H9 (cell line): ENCODE measurements at regions not wholly inside any gene's neighbourhood (a gene's known extent, or its start where the extent isn't known, plus 50 kb on each side); places are given as distances from the start of the nearest gene placed in this dataset.

Experiments
- DNase-seq: peaks from one replicate; pipeline ENCODE4 v3.0.0-alpha.2; 2017
- H2AFZ ChIP-seq: one replicate; pipeline ENCODE4 v1.6.1; 2013; ENCODE audit warnings: mild to moderate bottlenecking, low read length, control low read depth, moderate library complexity
- H2AK5ac ChIP-seq: 2 replicates; pipeline ENCODE4 v1.6.1; 2013; ENCODE audit warnings: low read length, control low read depth, mixed read lengths; ENCODE audit not compliant: insufficient read length
- H2BK120ac ChIP-seq: one replicate; pipeline ENCODE4 v1.6.1; 2013; ENCODE audit warnings: low read depth, mild to moderate bottlenecking, low read length, control low read depth, inconsistent platforms; ENCODE audit not compliant: poor library complexity, severe bottlenecking
- H2BK12ac ChIP-seq: 2 replicates; pipeline ENCODE4 v1.6.1; 2013; ENCODE audit warnings: low read length, control low read depth, mixed read lengths, low read depth; ENCODE audit not compliant: insufficient read length
- H2BK15ac ChIP-seq: 2 replicates; pipeline ENCODE4 v1.6.1; 2013; ENCODE audit warnings: low read depth, low read length, control low read depth
- H2BK20ac ChIP-seq: one replicate; pipeline ENCODE4 v1.6.1; 2013; ENCODE audit warnings: low read depth, mild to moderate bottlenecking, low read length, control low read depth, inconsistent platforms; ENCODE audit not compliant: poor library complexity, severe bottlenecking
- H2BK5ac ChIP-seq: 2 replicates; pipeline ENCODE4 v1.6.1; 2013; ENCODE audit warnings: low read length, control low read depth, mixed read lengths; ENCODE audit not compliant: insufficient read length
- H3K14ac ChIP-seq: 2 replicates; pipeline ENCODE4 v1.6.1; 2013; ENCODE audit warnings: low read length, control low read depth; ENCODE audit not compliant: insufficient read depth
- H3K18ac ChIP-seq: 2 replicates; pipeline ENCODE4 v1.6.1; 2013; ENCODE audit warnings: low read depth, mild to moderate bottlenecking, mixed read lengths, low read length, control low read depth; ENCODE audit not compliant: insufficient read length
- H3K23ac ChIP-seq: 2 replicates; pipeline ENCODE4 v1.6.1; 2013; ENCODE audit warnings: low read length, control low read depth, mixed read lengths, low read depth; ENCODE audit not compliant: insufficient read length
- H3K23me2 ChIP-seq: 2 replicates; pipeline ENCODE4 v1.6.1; 2013; ENCODE audit warnings: low read depth, mild to moderate bottlenecking, mixed read lengths, low read length, control low read depth; ENCODE audit not compliant: insufficient read length, poor library complexity, severe bottlenecking
- H3K27ac ChIP-seq: 2 replicates; pipeline ENCODE4 v1.5.1; 2013; ENCODE audit warnings: low read length, control low read depth, mixed read lengths, low read depth; ENCODE audit not compliant: insufficient read length
- H3K27me3 ChIP-seq: 2 replicates; pipeline ENCODE4 v1.6.1; 2013; ENCODE audit warnings: low read length, control low read depth, inconsistent platforms; ENCODE audit not compliant: insufficient read depth
- H3K4ac ChIP-seq: 2 replicates; pipeline ENCODE4 v1.6.1; 2013; ENCODE audit warnings: low read depth, mild to moderate bottlenecking, control low read depth, inconsistent platforms, low read length, moderate library complexity
- H3K4me1 ChIP-seq: 2 replicates; pipeline ENCODE4 v1.6.1; 2013; ENCODE audit warnings: low read length, control low read depth, inconsistent platforms; ENCODE audit not compliant: insufficient read depth
- H3K4me2 ChIP-seq: 2 replicates; pipeline ENCODE4 v1.6.1; 2013; ENCODE audit warnings: low read length, control low read depth, mixed read lengths; ENCODE audit not compliant: insufficient read length, insufficient read depth
- H3K56ac ChIP-seq: 2 replicates; pipeline ENCODE4 v1.6.1; 2013; ENCODE audit warnings: low read depth, mild to moderate bottlenecking, mixed read lengths, low read length, control low read depth; ENCODE audit not compliant: insufficient read length
- H3K79me1 ChIP-seq: 2 replicates; pipeline ENCODE4 v1.6.1; 2013; ENCODE audit warnings: low read depth, mild to moderate bottlenecking, moderate library complexity, low read length, control low read depth, inconsistent platforms; ENCODE audit not compliant: insufficient read depth, poor library complexity, severe bottlenecking
- H3K79me2 ChIP-seq: 2 replicates; pipeline ENCODE4 v1.6.1; 2013; ENCODE audit warnings: low read length, control low read depth, inconsistent platforms; ENCODE audit not compliant: insufficient read depth
- H3K9ac ChIP-seq: 2 replicates; pipeline ENCODE4 v1.6.1; 2013; ENCODE audit warnings: low read length, control low read depth, mixed read lengths; ENCODE audit not compliant: insufficient read length; ENCODE audit errors: extremely low read depth
- H3K9me3 ChIP-seq: one replicate; pipeline ENCODE4 v1.6.1; 2013; ENCODE audit warnings: low read depth, low read length, inconsistent platforms; ENCODE audit not compliant: control insufficient read depth
- H3T11ph ChIP-seq: one replicate; pipeline ENCODE4 v1.6.1; 2013; ENCODE audit warnings: mild to moderate bottlenecking, low read length, control low read depth, inconsistent platforms
- H4K20me1 ChIP-seq: one replicate; pipeline ENCODE4 v1.6.1; 2013; ENCODE audit not compliant: control insufficient read depth, insufficient read length, insufficient read depth
- H4K5ac ChIP-seq: 2 replicates; pipeline ENCODE4 v1.6.1; 2013; ENCODE audit warnings: low read depth, mild to moderate bottlenecking, mixed read lengths, low read length, control low read depth; ENCODE audit not compliant: insufficient read length
- H4K8ac ChIP-seq: replicated peaks from 2 replicates; pipeline ENCODE4 v1.6.1; 2013; ENCODE audit warnings: low read length, control low read depth, mixed read lengths, low read depth; ENCODE audit not compliant: insufficient read length
- H4K91ac ChIP-seq: 2 replicates; pipeline ENCODE4 v1.6.1; 2013; ENCODE audit warnings: low read depth, mild to moderate bottlenecking, moderate library complexity, mixed read lengths, low read length, control low read depth; ENCODE audit not compliant: insufficient read length
- H3K27ac Mint-ChIP-seq, 3 experiments: 2 replicates in 2 of 3; 3 replicates in 1 of 3; pipeline ENCODE4 v1.8.0; 2020 to 2021; ENCODE audit warnings: mixed read lengths in 3 of 3, mild to moderate bottlenecking in 1 of 3, moderate library complexity in 1 of 3
- H3K27me3 Mint-ChIP-seq: 2 replicates; pipeline ENCODE4 v1.8.0; 2021; ENCODE audit warnings: low read depth, mild to moderate bottlenecking, moderate library complexity, mixed read lengths
- H3K36me3 Mint-ChIP-seq, 3 experiments: 2 replicates in 2 of 3; 3 replicates in 1 of 3; pipeline ENCODE4 v1.8.0; 2020 to 2021; ENCODE audit warnings: low read depth in 3 of 3, mixed read lengths in 3 of 3; ENCODE audit not compliant: insufficient read depth in 1 of 3
- H3K4me1 Mint-ChIP-seq, 2 experiments: 2 replicates each; pipeline ENCODE4 v1.8.0; 2020; ENCODE audit warnings: mixed read lengths in 2 of 2
- H3K4me3 Mint-ChIP-seq, 2 experiments: 2 replicates in 1 of 2; 3 replicates in 1 of 2; pipeline ENCODE4 v1.8.0; 2020 to 2021; ENCODE audit warnings: mild to moderate bottlenecking in 2 of 2, mixed read lengths in 2 of 2, moderate library complexity in 1 of 2
- H3K9me3 Mint-ChIP-seq, 2 experiments: 2 replicates in 1 of 2; 3 replicates in 1 of 2; pipeline ENCODE4 v1.8.0; 2020; ENCODE audit warnings: mild to moderate bottlenecking in 2 of 2, mixed read lengths in 2 of 2, moderate library complexity in 1 of 2
- WGBS: extraction: QIAGEN DNeasy Blood & Tissue Kit; methylation state at CpG from one replicate; pipeline ENCODE4 v1.1.7; 2013; ENCODE audit warnings: missing lambda C conversion rate, low lambda C conversion rate, mixed read lengths; ENCODE audit not compliant: insufficient read length; ENCODE audit errors: extremely low coverage; 5-methylcytosine and 5-hydroxymethylcytosine counted together
- TF ChIP-seq, protein P1 (sequence below): fragments of 200-600 bp; sonication (generic); conservative IDR thresholded peaks from 3 replicates; pipeline ENCODE4 v1.8.0; 2021; ENCODE audit warnings: antibody characterized with exemption, mild to moderate bottlenecking

DNA sequence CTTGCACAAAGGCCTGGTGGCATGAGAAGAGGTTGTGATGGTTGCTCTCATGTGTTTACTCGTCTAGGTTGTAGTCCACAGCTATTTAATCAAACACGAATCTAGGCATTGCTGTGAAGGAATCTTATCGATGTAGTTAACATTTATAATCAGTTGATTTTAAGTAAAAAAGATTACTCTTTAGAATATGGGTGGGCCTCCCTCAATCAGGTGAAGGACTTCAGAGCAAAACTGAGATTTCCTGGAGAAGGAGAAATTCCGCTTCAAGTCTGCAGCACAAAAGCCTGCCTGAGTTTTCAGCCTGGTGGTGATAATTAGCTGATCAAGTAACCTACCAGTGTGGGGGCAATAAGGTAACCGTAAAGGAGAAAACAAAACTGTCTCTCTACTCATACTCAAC, 523.6 kb downstream of the GRIN2A start:
- no peak overlapping the region for H2AK5ac ChIP-seq
- DNase-seq = no peak
- H2BK12ac ChIP-seq = no peak overlapping the region
- H2BK15ac ChIP-seq = no peak overlapping the region
- H3K79me1 ChIP-seq = no peaks in the 10 kb centered on the region
- TF ChIP-seq, protein P1, sequence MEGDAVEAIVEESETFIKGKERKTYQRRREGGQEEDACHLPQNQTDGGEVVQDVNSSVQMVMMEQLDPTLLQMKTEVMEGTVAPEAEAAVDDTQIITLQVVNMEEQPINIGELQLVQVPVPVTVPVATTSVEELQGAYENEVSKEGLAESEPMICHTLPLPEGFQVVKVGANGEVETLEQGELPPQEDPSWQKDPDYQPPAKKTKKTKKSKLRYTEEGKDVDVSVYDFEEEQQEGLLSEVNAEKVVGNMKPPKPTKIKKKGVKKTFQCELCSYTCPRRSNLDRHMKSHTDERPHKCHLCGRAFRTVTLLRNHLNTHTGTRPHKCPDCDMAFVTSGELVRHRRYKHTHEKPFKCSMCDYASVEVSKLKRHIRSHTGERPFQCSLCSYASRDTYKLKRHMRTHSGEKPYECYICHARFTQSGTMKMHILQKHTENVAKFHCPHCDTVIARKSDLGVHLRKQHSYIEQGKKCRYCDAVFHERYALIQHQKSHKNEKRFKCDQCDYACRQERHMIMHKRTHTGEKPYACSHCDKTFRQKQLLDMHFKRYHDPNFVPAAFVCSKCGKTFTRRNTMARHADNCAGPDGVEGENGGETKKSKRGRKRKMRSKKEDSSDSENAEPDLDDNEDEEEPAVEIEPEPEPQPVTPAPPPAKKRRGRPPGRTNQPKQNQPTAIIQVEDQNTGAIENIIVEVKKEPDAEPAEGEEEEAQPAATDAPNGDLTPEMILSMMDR = no peak
- H4K5ac ChIP-seq = no peak overlapping the region
- Mint-ChIP-seq H3K9me3 (no peaks in the 10 kb centered on the region; a peak in 1 of 5 replicates), H3K27ac (no peak overlapping the region), H3K4me1 (peaks cover 31 to 39% of the 10 kb centered on the region in 2 experiments), H3K4me3 (no peak overlapping the region), H3K27me3 (no peaks in the 10 kb centered on the region), H3K36me3 (peaks cover 0 to 4% (median 0%) of the 10 kb centered on the region in 3 experiments; a peak in 2 of 7 replicates)
- no peak overlapping the region for H2BK120ac ChIP-seq
- no peaks in the 10 kb centered on the region for H4K20me1 ChIP-seq
- H3K4ac ChIP-seq = no peak overlapping the region
- no peak overlapping the region for H3K23ac ChIP-seq
- no peak overlapping the region for H3K56ac ChIP-seq
- no peaks in the 10 kb centered on the region for H3K27me3 ChIP-seq
- no peak overlapping the region for H2AFZ ChIP-seq
- H3K9ac ChIP-seq = no peak overlapping the region
- no peak overlapping the region for H3K18ac ChIP-seq
- H3K4me2 ChIP-seq = no peak overlapping the region
- no peak overlapping the region for H3T11ph ChIP-seq
- H4K91ac ChIP-seq = no peak overlapping the region
- no peak overlapping the region for H3K14ac ChIP-seq
- no peaks in the 10 kb centered on the region for H3K23me2 ChIP-seq
- H3K4me1 ChIP-seq = peaks cover 18% of the 10 kb centered on the region; the same call in 1 of the 2 replicates
- H3K9me3 ChIP-seq = no peaks in the 10 kb centered on the region
- H2BK5ac ChIP-seq = no peak overlapping the region
- WGBS = no CpG with 5 or more reads among the region's 5 CpGs
- H2BK20ac ChIP-seq = no peak overlapping the region
- H3K79me2 ChIP-seq = no peaks in the 10 kb centered on the region
- H3K27ac ChIP-seq = no peak overlapping the region
- H4K8ac ChIP-seq = no peak overlapping the region
